ENCODE measurements at regions not wholly inside any gene's neighbourhood (a gene's known extent, or its start where the extent isn't known, plus 50 kb on each side); places are given as distances from the start of the nearest gene placed in this dataset.

DNA sequence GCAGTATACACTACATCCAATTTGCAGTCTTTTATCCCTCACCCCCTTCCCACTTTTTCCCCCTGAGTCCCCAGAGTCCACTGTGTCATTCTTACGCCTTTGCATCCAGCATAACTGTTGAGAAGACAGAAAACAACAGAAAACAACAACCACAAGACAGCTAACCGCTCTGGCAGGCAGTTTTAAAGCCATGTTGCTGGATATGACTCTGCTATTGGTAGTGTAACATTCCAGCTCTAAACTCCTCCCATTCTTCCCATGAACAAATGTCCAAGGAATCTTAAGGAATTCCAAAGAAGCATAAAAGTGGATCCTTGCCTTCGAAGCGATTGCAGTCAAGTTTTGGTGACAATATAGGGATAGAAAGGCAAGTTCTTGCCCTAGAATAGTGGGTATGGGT lies 599.1 kb downstream of the NYAP2 start:
- no peak overlapping the region for H3K4me3 ChIP-seq (ENCODE audit: low read depth, low read length)
- H3K27me3 ChIP-seq (ENCODE audit: insufficient read depth, low read length): no peaks in the 10 kb centered on the region
- H3K79me2 ChIP-seq (ENCODE audit: control insufficient read depth, insufficient read depth, low read length, unreplicated experiment): no peaks in the 10 kb centered on the region
- no peaks in the 10 kb centered on the region for H3K36me3 ChIP-seq (ENCODE audit: insufficient read depth, low read length)
- no peak overlapping the region for H3K27ac ChIP-seq (ENCODE audit: low read depth, low read length)
- H2AFZ ChIP-seq (ENCODE audit: low read length, unreplicated experiment): no peak overlapping the region
- peaks cover 52% of the 10 kb centered on the region for H3K4me1 ChIP-seq (ENCODE audit: control insufficient read depth, insufficient read depth, low read length, unreplicated experiment)

DNA sequence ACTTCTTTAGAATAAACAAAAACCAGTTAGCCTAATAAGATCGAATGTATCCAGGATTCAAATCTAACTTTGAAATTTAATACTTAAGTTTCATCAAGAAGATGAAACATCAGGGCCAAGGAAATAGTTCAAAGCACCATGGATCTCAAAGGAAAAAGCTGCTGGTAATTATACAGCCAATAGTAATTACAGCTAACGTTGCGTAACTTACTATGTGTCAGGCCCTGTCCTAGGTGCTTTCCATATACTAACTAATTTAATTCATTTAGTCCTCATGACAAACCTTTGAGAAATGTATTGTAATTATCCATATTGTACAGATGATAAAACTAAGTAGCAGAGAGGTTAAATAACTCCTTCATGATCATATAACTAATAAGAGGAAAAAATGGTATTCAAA lies 598.6 kb downstream of the NYAP2 start:
- Histone ChIP-seq H3K4me1 (ENCODE audit: control insufficient read depth, insufficient read depth, low read length, unreplicated experiment) (peaks cover 55% of the 10 kb centered on the region), H3K4me3 (ENCODE audit: low read depth, low read length) (no peak overlapping the region), H3K36me3 (ENCODE audit: insufficient read depth, low read length) (no peaks in the 10 kb centered on the region), H2AFZ (ENCODE audit: low read length, unreplicated experiment) (no peak overlapping the region), H3K27me3 (ENCODE audit: insufficient read depth, low read length) (no peaks in the 10 kb centered on the region), H3K79me2 (ENCODE audit: control insufficient read depth, insufficient read depth, low read length, unreplicated experiment) (no peaks in the 10 kb centered on the region), H3K27ac (ENCODE audit: low read depth, low read length) (no peak overlapping the region)

DNA sequence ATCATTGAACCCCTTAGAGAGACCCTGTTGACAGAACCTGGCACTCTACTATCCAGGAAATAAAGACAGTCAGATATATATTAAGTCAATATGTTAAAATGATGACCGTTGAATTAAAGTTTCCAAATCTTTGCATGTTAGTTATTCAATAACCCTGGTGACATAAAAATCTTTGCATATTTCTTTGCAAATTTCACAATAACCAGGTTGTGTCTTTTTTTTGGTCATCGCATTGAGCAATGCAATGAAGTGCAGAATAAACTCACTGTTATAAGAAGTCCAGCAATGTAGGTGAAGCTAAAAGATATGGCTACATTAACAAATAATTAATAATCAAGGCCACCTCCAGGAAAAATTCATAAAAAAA lies 596.9 kb downstream of the NYAP2 start:
- Histone ChIP-seq H2AFZ (ENCODE audit: low read length, unreplicated experiment) (no peak overlapping the region), H3K4me1 (ENCODE audit: control insufficient read depth, insufficient read depth, low read length, unreplicated experiment) (peaks cover 45% of the 10 kb centered on the region), H3K79me2 (ENCODE audit: control insufficient read depth, insufficient read depth, low read length, unreplicated experiment) (no peaks in the 10 kb centered on the region), H3K27ac (ENCODE audit: low read depth, low read length) (peak overlapping the region; percentile 94), H3K4me3 (ENCODE audit: low read depth, low read length) (peak overlapping the region; percentile 31; the same call in 1 of the 2 replicates), H3K27me3 (ENCODE audit: insufficient read depth, low read length) (no peaks in the 10 kb centered on the region), H3K36me3 (ENCODE audit: insufficient read depth, low read length) (no peaks in the 10 kb centered on the region)

DNA sequence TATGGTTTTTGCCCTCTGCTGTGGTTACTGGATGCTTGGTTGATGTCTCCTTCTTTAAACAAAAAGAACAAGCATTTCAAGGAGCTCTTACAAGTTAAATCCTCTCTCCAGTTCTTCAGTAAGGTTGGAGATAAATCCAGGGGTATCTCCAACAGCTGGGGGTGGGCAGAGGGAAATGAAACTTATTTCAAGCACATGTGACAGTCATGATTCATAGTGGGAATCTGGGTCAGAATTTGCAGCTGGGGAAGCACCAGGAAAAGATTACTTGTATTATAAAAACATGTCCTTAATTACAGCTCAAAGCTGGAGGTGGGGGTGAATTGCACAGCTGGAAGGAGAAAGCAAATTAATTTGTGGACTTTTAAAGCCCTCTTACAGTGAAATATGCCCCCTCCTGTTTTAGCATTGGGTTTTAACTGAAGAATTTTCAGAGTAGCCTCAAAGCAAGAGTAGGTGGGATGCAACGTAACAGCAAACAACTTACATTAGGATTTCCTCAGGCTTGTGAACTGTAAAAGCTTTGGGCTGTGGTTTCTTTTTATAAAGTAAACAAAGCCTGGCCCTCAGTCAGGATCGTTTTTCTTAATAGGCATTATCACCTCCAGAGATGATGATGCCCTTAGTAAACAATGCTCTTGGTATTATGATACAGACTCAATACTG lies 596.4 kb downstream of the NYAP2 start:
- no peaks in the 10 kb centered on the region for H3K79me2 ChIP-seq (ENCODE audit: control insufficient read depth, insufficient read depth, low read length, unreplicated experiment)
- peaks cover 45% of the 10 kb centered on the region for H3K4me1 ChIP-seq (ENCODE audit: control insufficient read depth, insufficient read depth, low read length, unreplicated experiment)
- peak overlapping the region; percentile 76 for H2AFZ ChIP-seq (ENCODE audit: low read length, unreplicated experiment)
- H3K27me3 ChIP-seq (ENCODE audit: insufficient read depth, low read length): no peaks in the 10 kb centered on the region
- peak overlapping the region; percentile 94 for H3K27ac ChIP-seq (ENCODE audit: low read depth, low read length)
- H3K4me3 ChIP-seq (ENCODE audit: low read depth, low read length): peak overlapping the region; percentile 31; the same call in 1 of the 2 replicates
- no peaks in the 10 kb centered on the region for H3K36me3 ChIP-seq (ENCODE audit: insufficient read depth, low read length)

DNA sequence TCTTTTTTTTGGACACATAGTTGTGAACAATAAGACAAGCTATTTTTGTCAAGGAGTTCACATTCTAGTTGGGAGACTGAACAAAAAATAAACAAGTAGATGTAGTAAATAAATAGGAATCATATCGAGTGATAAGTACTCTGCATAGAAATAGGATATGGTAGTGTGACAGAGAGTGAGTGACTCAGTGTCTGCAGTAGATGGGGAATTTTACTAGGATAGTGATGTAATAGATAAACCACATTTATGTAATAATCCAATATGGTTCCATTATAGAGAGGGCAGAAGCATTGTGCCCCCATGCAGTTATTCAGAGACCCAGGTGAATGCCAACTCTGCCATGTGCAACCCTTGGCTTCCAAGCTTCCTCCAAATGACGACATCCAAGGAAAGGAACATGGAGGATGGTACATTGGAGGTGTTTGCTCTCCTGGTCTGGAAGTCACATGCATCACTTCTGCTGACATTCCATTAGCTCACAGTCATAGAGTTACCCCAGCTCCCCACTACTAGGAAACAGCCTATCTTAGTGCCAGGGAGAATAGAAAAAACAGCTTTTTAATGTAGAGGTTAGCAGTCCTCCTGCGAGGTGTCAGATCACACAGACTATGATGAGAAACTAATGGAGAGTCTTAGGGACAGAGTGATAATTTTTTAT lies 595.4 kb downstream of the NYAP2 start:
- peak overlapping the region; percentile 94 for H3K27ac ChIP-seq (ENCODE audit: low read depth, low read length)
- no peaks in the 10 kb centered on the region for H3K36me3 ChIP-seq (ENCODE audit: insufficient read depth, low read length)
- H3K79me2 ChIP-seq (ENCODE audit: control insufficient read depth, insufficient read depth, low read length, unreplicated experiment): no peaks in the 10 kb centered on the region
- no peak overlapping the region for H3K4me3 ChIP-seq (ENCODE audit: low read depth, low read length)
- no peaks in the 10 kb centered on the region for H3K27me3 ChIP-seq (ENCODE audit: insufficient read depth, low read length)
- H3K4me1 ChIP-seq (ENCODE audit: control insufficient read depth, insufficient read depth, low read length, unreplicated experiment): peaks cover 45% of the 10 kb centered on the region
- no peak overlapping the region for H2AFZ ChIP-seq (ENCODE audit: low read length, unreplicated experiment)

DNA sequence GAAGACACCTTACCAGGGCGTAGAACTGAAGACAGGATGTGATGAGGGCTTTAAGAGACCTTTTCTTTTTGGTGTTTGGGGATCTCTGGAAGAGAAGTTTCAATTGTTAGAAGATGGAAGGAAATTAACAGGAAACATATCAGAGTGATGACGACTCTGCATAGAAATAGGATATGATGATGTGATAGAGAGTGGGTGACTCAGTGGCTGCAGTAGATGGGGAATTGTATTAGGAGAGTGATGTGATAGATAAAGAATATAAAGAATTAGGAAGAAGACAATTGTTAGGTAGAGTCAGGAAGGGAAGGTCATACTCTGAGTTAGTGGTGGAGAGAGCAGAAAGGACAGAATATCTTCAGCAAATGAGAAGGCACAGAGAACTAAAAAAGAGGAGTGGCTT lies 593.9 kb downstream of the NYAP2 start:
- H3K79me2 ChIP-seq (ENCODE audit: control insufficient read depth, insufficient read depth, low read length, unreplicated experiment): no peaks in the 10 kb centered on the region
- H3K4me1 ChIP-seq (ENCODE audit: control insufficient read depth, insufficient read depth, low read length, unreplicated experiment): peaks cover 40% of the 10 kb centered on the region
- no peak overlapping the region for H3K4me3 ChIP-seq (ENCODE audit: low read depth, low read length)
- peak overlapping the region; percentile 45 for H2AFZ ChIP-seq (ENCODE audit: low read length, unreplicated experiment)
- no peaks in the 10 kb centered on the region for H3K36me3 ChIP-seq (ENCODE audit: insufficient read depth, low read length)
- peak overlapping the region; percentile 94 for H3K27ac ChIP-seq (ENCODE audit: low read depth, low read length)
- H3K27me3 ChIP-seq (ENCODE audit: insufficient read depth, low read length): no peaks in the 10 kb centered on the region

DNA sequence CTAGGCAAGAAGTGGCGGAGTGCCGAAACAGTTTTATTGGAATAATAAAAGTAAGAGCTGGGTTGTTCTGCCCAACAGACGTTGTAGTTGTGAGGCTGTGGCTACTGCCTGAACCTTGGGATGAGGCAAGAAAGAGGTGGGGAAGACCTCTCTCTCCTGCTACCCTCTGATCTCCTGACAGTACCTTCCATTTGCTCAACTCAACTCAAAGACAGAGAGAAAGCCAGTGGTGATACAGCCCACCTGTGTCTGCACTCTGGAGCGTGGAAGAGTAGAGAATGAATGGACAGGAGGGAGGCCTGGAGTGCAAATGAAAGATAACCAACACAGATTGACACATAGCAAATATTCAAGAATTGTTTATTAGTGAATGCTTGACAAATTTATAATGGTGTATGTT lies 590.3 kb downstream of the NYAP2 start:
- peaks cover 18% of the 10 kb centered on the region for H3K4me1 ChIP-seq (ENCODE audit: control insufficient read depth, insufficient read depth, low read length, unreplicated experiment)
- no peak overlapping the region for H2AFZ ChIP-seq (ENCODE audit: low read length, unreplicated experiment)
- H3K27me3 ChIP-seq (ENCODE audit: insufficient read depth, low read length): no peaks in the 10 kb centered on the region
- H3K27ac ChIP-seq (ENCODE audit: low read depth, low read length): no peak overlapping the region
- no peak overlapping the region for H3K4me3 ChIP-seq (ENCODE audit: low read depth, low read length)
- no peaks in the 10 kb centered on the region for H3K36me3 ChIP-seq (ENCODE audit: insufficient read depth, low read length)
- no peaks in the 10 kb centered on the region for H3K79me2 ChIP-seq (ENCODE audit: control insufficient read depth, insufficient read depth, low read length, unreplicated experiment)

DNA sequence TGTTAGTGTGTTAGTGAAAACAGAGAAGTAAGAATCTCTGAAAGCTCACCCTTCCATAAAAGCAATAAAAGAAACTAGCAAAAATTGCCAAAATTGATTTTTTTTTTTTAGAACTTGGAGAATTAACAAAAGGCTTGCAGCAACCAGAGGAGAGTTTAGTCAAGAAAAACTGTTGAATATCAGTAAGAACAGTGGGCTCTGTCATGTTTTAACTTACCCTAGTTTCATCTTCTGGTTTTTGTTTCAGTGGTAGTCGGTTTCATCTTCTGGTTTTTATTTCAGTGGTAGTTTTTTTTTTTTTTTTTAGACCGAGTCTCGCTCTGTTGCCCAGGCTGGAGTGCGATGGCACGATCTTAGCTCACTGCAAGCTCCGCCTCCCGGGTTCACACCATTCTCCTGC lies 580.9 kb downstream of the NYAP2 start:
- H3K79me2 ChIP-seq (ENCODE audit: control insufficient read depth, insufficient read depth, low read length, unreplicated experiment): no peaks in the 10 kb centered on the region
- no peak overlapping the region for H3K4me3 ChIP-seq (ENCODE audit: low read depth, low read length)

DNA sequence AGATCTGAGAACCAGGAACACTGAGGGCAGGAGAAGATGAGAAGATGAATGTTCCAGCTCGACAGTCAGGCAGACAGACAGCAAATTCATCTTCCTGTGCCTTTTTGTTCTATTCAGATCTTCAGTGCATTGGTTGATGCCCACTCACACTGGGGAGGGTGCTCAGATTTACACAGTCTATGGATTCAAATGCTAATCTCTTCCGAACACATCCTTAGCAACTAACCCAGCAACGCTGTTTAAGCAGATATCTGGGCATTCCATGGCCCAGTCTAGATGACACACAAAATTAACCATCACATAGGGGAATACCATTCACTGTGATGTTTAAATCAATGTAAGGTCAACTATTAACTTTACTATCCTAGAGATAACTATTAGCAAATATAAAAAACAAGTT lies 571.9 kb downstream of the NYAP2 start:
- Histone ChIP-seq H3K27me3 (ENCODE audit: insufficient read depth, low read length) (no peaks in the 10 kb centered on the region), H3K4me1 (ENCODE audit: control insufficient read depth, insufficient read depth, low read length, unreplicated experiment) (no peaks in the 10 kb centered on the region), H2AFZ (ENCODE audit: low read length, unreplicated experiment) (no peak overlapping the region), H3K79me2 (ENCODE audit: control insufficient read depth, insufficient read depth, low read length, unreplicated experiment) (no peaks in the 10 kb centered on the region), H3K27ac (ENCODE audit: low read depth, low read length) (no peak overlapping the region), H3K4me3 (ENCODE audit: low read depth, low read length) (no peak overlapping the region), H3K36me3 (ENCODE audit: insufficient read depth, low read length) (no peaks in the 10 kb centered on the region; the same call in 1 of the 2 replicates)

More for the DNA sequence above, 580.9 kb downstream of the NYAP2 start:
- H3K36me3 ChIP-seq (ENCODE audit: insufficient read depth, low read length): no peaks in the 10 kb centered on the region
- H3K4me1 ChIP-seq (ENCODE audit: control insufficient read depth, insufficient read depth, low read length, unreplicated experiment): no peaks in the 10 kb centered on the region
- no peak overlapping the region for H2AFZ ChIP-seq (ENCODE audit: low read length, unreplicated experiment)
- no peak overlapping the region for H3K27ac ChIP-seq (ENCODE audit: low read depth, low read length)
- H3K27me3 ChIP-seq (ENCODE audit: insufficient read depth, low read length): no peaks in the 10 kb centered on the region

DNA sequence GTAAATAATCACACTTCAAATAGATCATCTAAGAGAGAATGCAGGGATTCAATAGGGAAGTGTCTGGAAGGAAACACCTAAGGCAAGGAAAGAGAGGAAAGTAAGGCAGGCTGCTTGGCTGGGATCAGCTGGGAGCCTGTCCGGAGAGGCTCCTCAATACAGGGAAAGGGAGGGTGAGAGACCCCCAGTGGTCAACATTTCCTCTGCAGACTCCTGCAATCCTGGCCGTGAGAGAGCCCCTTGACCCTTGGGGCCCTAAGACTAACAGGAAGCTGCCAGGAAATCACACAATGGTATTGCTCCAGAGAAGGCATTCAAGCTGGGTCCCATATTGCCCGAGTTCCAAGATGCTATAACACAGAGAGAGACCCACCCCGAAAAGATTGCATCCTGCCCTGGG lies 549.4 kb downstream of the NYAP2 start:
- H3K79me2 ChIP-seq (ENCODE audit: control insufficient read depth, insufficient read depth, low read length, unreplicated experiment): no peaks in the 10 kb centered on the region
- H3K4me3 ChIP-seq (ENCODE audit: low read depth, low read length): no peak overlapping the region
- no peak overlapping the region for H3K27ac ChIP-seq (ENCODE audit: low read depth, low read length)
- H3K27me3 ChIP-seq (ENCODE audit: insufficient read depth, low read length): no peaks in the 10 kb centered on the region
- H2AFZ ChIP-seq (ENCODE audit: low read length, unreplicated experiment): no peak overlapping the region
- H3K36me3 ChIP-seq (ENCODE audit: insufficient read depth, low read length): no peaks in the 10 kb centered on the region
- H3K4me1 ChIP-seq (ENCODE audit: control insufficient read depth, insufficient read depth, low read length, unreplicated experiment): no peaks in the 10 kb centered on the region

DNA sequence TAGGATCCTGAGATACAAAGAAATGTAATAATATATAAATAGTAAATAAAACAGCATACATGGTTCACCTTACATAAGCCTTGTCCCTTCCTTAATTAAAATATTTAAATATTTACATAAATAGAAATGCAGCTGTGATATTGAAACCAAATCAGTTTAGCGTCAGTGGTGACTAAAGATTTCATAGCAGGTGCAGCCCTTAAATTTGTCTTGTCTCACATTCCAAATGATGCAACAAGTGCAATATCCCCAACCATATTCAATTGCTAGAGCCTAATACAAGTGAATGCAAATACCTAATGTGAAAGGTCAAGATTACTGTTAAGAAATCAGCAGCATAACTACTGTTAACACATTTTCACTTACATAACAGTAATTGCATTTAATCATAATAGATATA lies 539.5 kb downstream of the NYAP2 start:
- Histone ChIP-seq H3K79me2 (ENCODE audit: control insufficient read depth, insufficient read depth, low read length, unreplicated experiment) (no peaks in the 10 kb centered on the region), H2AFZ (ENCODE audit: low read length, unreplicated experiment) (no peak overlapping the region), H3K4me3 (ENCODE audit: low read depth, low read length) (no peak overlapping the region), H3K27ac (ENCODE audit: low read depth, low read length) (no peak overlapping the region), H3K36me3 (ENCODE audit: insufficient read depth, low read length) (no peaks in the 10 kb centered on the region), H3K27me3 (ENCODE audit: insufficient read depth, low read length) (no peaks in the 10 kb centered on the region), H3K4me1 (ENCODE audit: control insufficient read depth, insufficient read depth, low read length, unreplicated experiment) (no peaks in the 10 kb centered on the region)
